Mammary epithelial cell (primary cell): ENCODE measurements at regions not wholly inside any gene's neighbourhood (a gene's known extent, or its start where the extent isn't known, plus 50 kb on each side); places are given as distances from the start of the nearest gene placed in this dataset.
"Not testable (repeated sequence)": the region's sequence is repeated elsewhere in the genome, so short reads cannot be mapped to it uniquely, and the experiment has no call there.

Experiments used
- EZH2 ChIP-seq: IDR thresholded peaks from 2 replicates; pipeline ENCODE4 v1.6.1; 2012; ENCODE audit warnings: low read length, inconsistent platforms, borderline replicate concordance
- TF ChIP-seq, protein P1 (sequence below), 2 donors: IDR thresholded peaks in 1 of 2; conservative IDR thresholded peaks in 1 of 2; 2 replicates each; pipeline ENCODE4 v1.5.1; 2011 to 2012; ENCODE audit warnings: inconsistent platforms in 2 of 2, low read length in 2 of 2, mild to moderate bottlenecking in 2 of 2, control low read depth in 1 of 2, low read depth in 1 of 2; ENCODE audit not compliant: insufficient read depth in 1 of 2; ENCODE audit errors: extremely low read depth in 1 of 2

DNA sequence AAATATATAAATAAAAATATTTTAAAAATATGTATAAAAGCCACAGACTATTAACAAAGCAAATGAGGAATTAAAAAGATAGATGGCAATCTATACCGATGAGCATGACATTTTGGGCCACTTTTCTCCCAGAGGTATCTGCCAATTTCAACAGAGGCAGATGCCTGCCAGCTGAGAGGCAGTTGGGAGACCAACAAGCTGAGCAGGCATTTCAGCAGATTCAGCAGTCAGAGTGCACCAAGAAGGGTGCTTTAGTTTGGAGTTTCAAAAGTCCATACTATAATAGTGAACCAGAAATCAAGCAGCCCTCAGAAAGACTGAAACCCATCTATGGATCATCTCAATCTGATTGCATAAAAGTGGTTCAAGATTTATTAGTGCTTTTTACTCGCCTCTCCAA lies 104.8 kb upstream of the DPY19L1 start:
- TF ChIP-seq, protein P1, sequence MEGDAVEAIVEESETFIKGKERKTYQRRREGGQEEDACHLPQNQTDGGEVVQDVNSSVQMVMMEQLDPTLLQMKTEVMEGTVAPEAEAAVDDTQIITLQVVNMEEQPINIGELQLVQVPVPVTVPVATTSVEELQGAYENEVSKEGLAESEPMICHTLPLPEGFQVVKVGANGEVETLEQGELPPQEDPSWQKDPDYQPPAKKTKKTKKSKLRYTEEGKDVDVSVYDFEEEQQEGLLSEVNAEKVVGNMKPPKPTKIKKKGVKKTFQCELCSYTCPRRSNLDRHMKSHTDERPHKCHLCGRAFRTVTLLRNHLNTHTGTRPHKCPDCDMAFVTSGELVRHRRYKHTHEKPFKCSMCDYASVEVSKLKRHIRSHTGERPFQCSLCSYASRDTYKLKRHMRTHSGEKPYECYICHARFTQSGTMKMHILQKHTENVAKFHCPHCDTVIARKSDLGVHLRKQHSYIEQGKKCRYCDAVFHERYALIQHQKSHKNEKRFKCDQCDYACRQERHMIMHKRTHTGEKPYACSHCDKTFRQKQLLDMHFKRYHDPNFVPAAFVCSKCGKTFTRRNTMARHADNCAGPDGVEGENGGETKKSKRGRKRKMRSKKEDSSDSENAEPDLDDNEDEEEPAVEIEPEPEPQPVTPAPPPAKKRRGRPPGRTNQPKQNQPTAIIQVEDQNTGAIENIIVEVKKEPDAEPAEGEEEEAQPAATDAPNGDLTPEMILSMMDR (conservative IDR thresholded peaks at IDR 0.05 in 1 of 2, IDR thresholded peaks at IDR 0.05 in 1 of 2; ENCODE audit: extremely low read depth in 1 of 2, insufficient read depth in 1 of 2, low read depth in 1 of 2, low read length in 2 of 2): not testable (repeated sequence)
- not testable (repeated sequence) for TF ChIP-seq EZH2
